T1000 (cell line): ENCODE measurements at regions not wholly inside any gene's neighbourhood (a gene's known extent, or its start where the extent isn't known, plus 50 kb on each side); places are given as distances from the start of the nearest gene placed in this dataset.
"Not testable (repeated sequence)": the region's sequence is repeated elsewhere in the genome, so short reads cannot be mapped to it uniquely, and the experiment has no call there.

Experiments
- DNase-seq: peaks from one replicate; lab custom pipeline; 2025; ENCODE audit warnings: mixed read lengths; lab: John Stamatoyannopoulos, UW

- DNase-seq: no peak
Measured at GRCh38 chr3:72535772-72536171, 312.5 kb downstream of the SHQ1 start.

DNA sequence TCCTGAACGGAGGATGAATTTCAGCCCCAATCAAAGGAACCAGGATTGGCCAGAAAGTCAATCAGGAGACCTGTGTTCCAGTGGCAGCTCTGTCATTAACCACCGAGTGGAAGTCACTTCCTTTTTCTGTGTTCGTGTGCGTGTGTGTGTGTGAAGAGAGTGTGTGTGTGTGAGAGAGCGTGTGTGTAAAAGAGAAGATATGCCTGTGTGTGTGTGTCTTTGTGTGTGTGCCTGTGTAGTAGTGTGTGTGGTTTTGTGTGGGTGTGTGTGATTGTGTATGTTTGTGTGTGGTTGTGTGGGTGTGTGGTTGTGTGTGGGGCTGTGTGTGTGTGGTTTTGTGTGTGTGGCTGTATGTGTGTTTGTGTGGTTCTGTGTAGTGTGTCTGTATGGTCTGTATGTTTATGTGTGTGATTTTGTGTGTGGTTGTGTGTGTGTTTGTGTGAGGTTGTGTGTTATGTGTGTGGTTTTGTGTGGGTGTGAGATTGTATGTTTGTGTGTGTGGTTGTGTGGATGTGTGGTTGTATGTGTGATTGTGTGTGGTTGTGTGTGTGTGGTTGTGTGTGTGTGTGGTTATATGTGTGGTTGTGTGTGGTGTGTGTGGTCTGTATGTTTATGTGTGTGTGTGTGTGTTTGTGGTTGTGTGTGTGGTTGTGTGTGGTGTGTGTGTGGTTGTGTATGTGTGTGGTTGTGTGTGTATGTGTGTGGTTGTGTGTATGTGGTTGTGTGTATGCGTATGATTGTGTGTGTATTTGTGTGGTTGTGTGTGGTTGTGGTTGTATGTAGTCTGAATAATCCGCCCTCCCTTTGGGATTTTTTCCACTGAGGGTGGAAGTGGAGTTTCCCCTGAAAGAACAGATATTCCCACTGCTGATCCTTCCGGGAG, 314.4 kb downstream of the SHQ1 start:
- no peak for DNase-seq

DNA sequence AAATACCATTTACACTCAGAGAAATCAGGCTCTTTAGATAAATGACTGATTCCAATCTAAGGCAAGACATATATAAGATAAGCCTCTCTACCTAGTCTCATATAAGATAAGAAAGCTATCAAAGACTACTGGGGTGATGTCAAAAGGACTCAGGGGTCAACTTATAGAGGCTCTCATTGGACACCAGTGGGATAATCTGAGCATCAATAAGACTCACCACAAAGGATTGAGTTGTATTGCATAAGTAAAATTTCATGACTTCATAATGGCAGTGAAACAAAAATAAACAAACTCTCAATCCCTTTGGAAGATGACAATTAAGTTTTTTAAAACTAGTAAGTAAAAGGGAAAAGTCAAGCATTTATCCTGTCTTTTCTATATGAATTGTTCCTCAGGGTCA, 317.8 kb downstream of the SHQ1 start:
- DNase-seq: no peak

DNA sequence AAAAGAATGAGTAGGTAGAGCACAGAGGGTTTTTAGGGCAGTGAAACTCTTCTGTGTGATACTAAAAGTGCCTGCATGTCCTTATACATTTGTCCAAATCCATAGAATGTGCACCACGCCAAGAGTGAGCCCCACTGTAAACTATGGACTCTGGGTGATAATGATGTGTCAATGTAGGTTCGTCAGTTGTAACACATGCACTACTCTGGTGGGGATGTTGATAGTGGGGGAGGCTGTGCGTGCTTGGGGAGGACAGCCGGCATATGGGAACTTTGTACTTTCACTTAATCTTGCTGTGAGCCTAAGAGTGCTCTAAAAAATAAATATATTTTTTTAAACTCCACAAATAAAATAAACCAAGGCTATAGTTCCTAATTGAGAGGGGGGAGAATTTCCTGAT, 319.2 kb downstream of the SHQ1 start:
- no peak for DNase-seq

GRCh38 chr3:72523429-72524151, 324.7 kb downstream of the SHQ1 start:
- no peak for DNase-seq

DNA sequence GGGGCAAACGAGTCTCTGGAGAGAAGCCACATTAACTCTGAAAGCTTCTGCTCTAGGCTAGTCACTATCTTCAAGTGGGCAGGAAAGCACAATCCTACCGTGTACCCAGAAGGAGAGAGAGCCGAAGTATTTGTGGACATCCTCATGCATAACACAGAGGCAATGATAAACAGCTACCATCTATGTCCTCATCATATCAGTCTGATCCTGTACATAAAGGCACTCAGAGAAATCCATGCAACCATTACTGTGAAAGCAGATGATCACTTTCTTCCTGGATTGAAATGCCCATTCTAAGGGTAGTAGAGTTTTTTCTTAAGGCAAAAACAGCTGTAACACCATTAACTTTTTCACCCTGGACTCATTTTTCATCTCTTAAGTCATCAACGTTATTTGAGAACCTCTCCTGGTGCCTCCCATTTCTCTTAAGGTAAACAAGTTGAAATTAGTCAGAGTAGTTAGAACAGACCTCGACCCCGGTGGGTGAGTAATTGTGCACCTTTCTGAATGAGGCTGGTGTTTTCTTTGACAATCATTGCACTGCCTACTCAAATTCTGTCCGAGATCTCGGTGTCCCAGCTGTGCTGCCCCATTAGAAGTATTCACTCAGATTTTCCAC, 327.4 kb downstream of the SHQ1 start:
- DNase-seq: peak; percentile 6

- no peak for DNase-seq
Measured at GRCh38 chr3:72519946-72520604, 328.2 kb downstream of the SHQ1 start.

- no peak for DNase-seq
Measured at GRCh38 chr3:72517921-72518424, 330.3 kb downstream of the SHQ1 start.

- DNase-seq: no peak
Measured at GRCh38 chr3:72517336-72517735, 330.9 kb downstream of the SHQ1 start.

DNA sequence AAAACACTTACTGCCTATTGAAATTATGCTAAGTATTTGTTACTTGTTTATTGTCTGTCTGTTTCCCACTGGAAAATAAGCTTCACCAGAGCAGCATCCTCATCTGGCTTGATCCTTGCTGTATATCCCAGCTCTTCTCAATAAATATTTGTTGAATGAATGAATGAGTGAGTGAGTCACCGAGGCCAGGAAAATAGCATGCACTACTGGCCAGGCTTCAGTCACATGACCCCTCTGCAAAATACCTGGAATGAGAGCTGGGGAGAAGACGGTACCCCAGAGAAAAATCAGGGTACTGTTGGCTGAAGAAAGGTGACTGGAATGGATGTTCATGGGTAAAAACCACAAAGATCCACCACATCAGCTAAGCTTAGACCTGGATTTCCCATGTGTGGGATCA, 331.9 kb downstream of the SHQ1 start:
- DNase-seq: no peak

GRCh38 chr3:72515941-72516340, 332.3 kb downstream of the SHQ1 start:
- DNase-seq: no peak

- DNase-seq: no peak
Measured at GRCh38 chr3:72515281-72515680, 333.0 kb downstream of the SHQ1 start.

GRCh38 chr3:72510247-72510646, 338.0 kb downstream of the SHQ1 start:
- no peak for DNase-seq

DNA sequence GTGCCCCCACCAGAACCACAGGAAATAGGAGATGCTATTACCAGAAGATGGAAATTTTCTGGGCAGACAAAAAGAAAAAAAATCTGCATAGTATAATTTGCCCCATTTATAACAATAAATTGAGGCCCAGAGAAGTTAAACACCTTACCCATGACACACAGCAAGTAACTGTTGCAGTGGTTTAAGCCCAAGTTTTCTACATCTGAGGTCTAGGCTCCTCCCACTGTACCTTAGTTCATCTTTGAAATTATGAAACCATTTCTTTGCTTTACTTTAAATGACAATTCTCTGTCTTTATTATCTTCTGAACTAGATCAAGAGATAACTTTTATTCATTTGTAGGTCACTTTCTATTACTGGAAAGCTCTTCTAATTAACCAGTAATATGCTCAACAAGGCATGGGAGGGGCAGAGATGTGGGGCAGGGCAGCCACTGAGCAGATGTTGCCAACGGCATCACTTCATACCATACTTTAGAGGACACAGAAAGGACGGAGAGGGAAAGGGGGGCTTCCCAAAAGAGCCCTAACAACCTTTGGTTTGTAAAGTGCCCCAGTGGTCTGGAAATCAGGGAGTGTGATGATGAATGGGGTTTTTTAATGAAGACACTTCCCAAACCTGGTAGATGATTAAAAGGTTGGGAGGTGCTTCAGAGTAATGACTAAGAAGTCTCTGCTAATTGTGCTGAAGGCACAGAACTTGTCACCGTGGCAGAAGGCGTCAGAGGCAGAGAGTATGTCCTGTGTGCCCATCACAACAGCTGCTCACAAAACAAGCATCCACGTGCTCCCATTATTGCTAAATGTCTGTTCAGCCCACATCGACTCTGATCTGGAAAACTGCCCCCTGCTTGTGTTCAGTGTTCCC, 342.5 kb downstream of the SHQ1 start:
- no peak for DNase-seq

GRCh38 chr3:72497501-72497900, 350.7 kb downstream of the SHQ1 start:
- not testable (repeated sequence) for DNase-seq

- DNase-seq: no peak
Measured at GRCh38 chr3:72496051-72496670, 352.1 kb downstream of the SHQ1 start.

GRCh38 chr3:72494626-72495025, 353.6 kb downstream of the SHQ1 start:
- DNase-seq: no peak

DNA sequence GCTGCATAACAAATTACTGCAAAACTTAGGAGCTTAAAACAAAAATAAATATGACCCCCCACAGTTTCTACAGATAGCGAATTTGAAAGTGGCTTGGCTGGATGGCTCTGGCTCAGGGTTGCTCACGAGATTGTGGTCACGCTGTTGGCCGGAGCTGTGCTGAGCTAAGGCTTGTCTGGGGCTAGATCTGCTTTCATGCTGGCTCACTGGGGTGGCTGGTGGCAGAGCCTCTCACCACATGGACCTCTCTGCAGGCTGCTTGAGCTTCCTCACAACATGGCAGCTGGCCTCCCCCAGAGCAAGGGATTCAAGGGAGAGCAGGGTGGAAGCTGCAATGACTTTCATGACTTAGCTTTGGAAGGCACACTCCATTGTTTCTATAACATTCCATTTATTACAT, 354.1 kb downstream of the SHQ1 start:
- no peak for DNase-seq

DNA sequence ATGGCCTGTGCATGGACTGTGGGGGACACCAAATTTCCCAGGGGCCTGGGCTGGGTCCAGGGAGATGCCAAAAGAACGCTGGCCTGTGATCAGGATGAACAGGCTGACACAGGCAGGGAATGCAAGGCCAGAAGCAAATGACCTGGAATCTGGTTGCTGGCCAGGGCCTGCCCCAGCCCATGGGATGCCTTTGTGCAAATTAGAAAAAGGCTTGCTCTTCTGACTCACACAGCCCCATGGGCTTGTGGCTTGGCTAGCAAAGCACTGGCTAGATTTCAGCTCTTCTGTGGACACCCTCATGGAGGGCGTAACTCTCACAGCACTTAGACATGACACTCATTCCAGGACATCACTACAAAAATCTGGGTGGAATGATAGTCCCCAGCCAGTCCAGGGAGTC, 356.0 kb downstream of the SHQ1 start:
- peak; percentile 85 for DNase-seq

- no peak for DNase-seq
Measured at GRCh38 chr3:72490688-72491435, 357.4 kb downstream of the SHQ1 start.
